ENCODE measurements at regions not wholly inside any gene's neighbourhood (a gene's known extent, or its start where the extent isn't known, plus 50 kb on each side); places are given as distances from the start of the nearest gene placed in this dataset.

- TF ChIP-seq CTCF (IDR thresholded peaks at IDR 0.05) (no peak), POLR2A (IDR thresholded peaks at IDR 0.05) (no peak)
These were observed 466.6 kb upstream of the MANEA start for GRCh38 chr6:95110767-95111166.

Measured in heart left ventricle (tissue), 13 donors.